Ishikawa (cell line): ENCODE measurements at regions not wholly inside any gene's neighbourhood (a gene's known extent, or its start where the extent isn't known, plus 50 kb on each side); places are given as distances from the start of the nearest gene placed in this dataset.

ENCODE experiments used
- CEBPB ChIP-seq: IDR thresholded peaks from 2 replicates; pipeline ENCODE4 v1.6.1; 2012
- CREB1 ChIP-seq: IDR thresholded peaks from 2 replicates; pipeline ENCODE4 v1.6.1; 2012; ENCODE audit warnings: low read depth
- EP300 ChIP-seq: IDR thresholded peaks from 2 replicates; pipeline ENCODE4 v1.6.1; 2012; ENCODE audit warnings: borderline replicate concordance
- FOXM1 ChIP-seq: IDR thresholded peaks from 2 replicates; pipeline ENCODE4 v1.6.1; 2012; ENCODE audit warnings: low read depth, borderline replicate concordance
- MAX ChIP-seq: IDR thresholded peaks from 2 replicates; pipeline ENCODE4 v1.6.1; 2012
- RAD21 ChIP-seq: IDR thresholded peaks from 2 replicates; pipeline ENCODE4 v1.6.1; 2012; ENCODE audit warnings: low read depth
- REST ChIP-seq: IDR thresholded peaks from 2 replicates; pipeline ENCODE4 v1.6.1; 2012; ENCODE audit warnings: low read depth, mild to moderate bottlenecking
- TAF1 ChIP-seq: IDR thresholded peaks from 2 replicates; pipeline ENCODE4 v1.6.1; 2012; ENCODE audit warnings: low read depth, mild to moderate bottlenecking
- TEAD4 ChIP-seq: IDR thresholded peaks from 2 replicates; pipeline ENCODE4 v1.6.1; 2012
- USF1 ChIP-seq: IDR thresholded peaks from 2 replicates; pipeline ENCODE4 v1.6.1; 2012
- YY1 ChIP-seq: IDR thresholded peaks from 2 replicates; pipeline ENCODE4 v1.6.1; 2012; ENCODE audit warnings: low read depth
- ZBTB7A ChIP-seq: IDR thresholded peaks from 2 replicates; pipeline ENCODE4 v1.6.1; 2012; ENCODE audit warnings: low read depth

GRCh38 chr15:29401644-29402043 lies 132.0 kb upstream of the NSMCE3 start:
- TF ChIP-seq ZBTB7A, result no peak
- no peak for TF ChIP-seq REST
- no peak for TF ChIP-seq FOXM1
- TF ChIP-seq MAX, result no peak
- no peak for TF ChIP-seq EP300
- TF ChIP-seq USF1, result no peak
- no peak for TF ChIP-seq TAF1
- no peak for TF ChIP-seq TEAD4
- no peak for TF ChIP-seq RAD21
- TF ChIP-seq YY1, result no peak
- no peak for TF ChIP-seq CREB1
- TF ChIP-seq CEBPB, result no peak
